BJ (cell line): ENCODE measurements at regions not wholly inside any gene's neighbourhood (a gene's known extent, or its start where the extent isn't known, plus 50 kb on each side); places are given as distances from the start of the nearest gene placed in this dataset.

Experiments
- CTCF ChIA-PET: fragments of 350-600 bp; formaldehyde crosslinking; extraction: SDS; loops from one replicate; lab custom pipeline; 2021; ENCODE audit warnings: antibody characterized with exemption, inconsistent platforms; lab: Yijun Ruan, JAX
- POLR2A ChIA-PET: fragments of 300-600 bp; sonication (Branson Sonifier 250); formaldehyde crosslinking; extraction: SDS; loops from one replicate; lab custom pipeline; 2021; ENCODE audit warnings: antibody characterized with exemption; lab: Charles Lee
- DNase-seq: peaks from one replicate; pipeline ENCODE4 v3.0.0-alpha.2; 2011; ENCODE audit warnings: low read depth
- H3K27me3 ChIP-seq: 2 replicates; pipeline ENCODE4 v1.6.0; 2011; ENCODE audit warnings: low read length; ENCODE audit not compliant: control insufficient read depth, insufficient read depth
- H3K36me3 ChIP-seq: 2 replicates; pipeline ENCODE4 v1.5.1; 2011; ENCODE audit warnings: low read length; ENCODE audit not compliant: control insufficient read depth, insufficient read depth
- H3K4me3 ChIP-seq: 2 replicates; pipeline ENCODE4 v1.5.1; 2011; ENCODE audit warnings: low read depth, mild to moderate bottlenecking, control low read depth, low read length
- TF ChIP-seq, protein P1 (sequence below): IDR thresholded peaks from 2 replicates; pipeline ENCODE4 v1.5.1; 2011; ENCODE audit warnings: low read depth, mild to moderate bottlenecking, control low read depth, inconsistent platforms, low read length, moderate library complexity; ENCODE audit not compliant: insufficient read depth

DNA sequence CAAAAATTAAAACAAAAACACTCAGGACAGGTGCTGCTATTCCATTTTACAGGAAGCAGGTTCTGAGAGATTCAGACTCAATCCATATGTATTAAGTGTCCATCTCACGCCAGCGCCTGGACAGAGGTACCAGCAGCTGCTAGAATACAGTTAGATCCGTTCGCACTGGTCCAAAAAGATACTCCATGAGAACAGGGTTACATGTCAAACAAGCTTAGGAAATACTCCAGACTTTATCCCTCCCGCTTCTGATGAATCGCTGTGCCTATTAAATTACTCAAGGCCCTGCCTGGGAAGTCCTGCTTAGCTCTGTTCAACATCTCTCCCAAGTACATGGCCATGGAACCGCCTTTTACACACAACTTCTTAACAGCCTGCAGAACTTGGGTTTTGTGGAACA, 50.2 kb upstream of the SLC35C1 start:
- H3K4me3 ChIP-seq: no peak overlapping the region
- POLR2A ChIA-PET: no interaction called here
- no peak for DNase-seq
- CTCF ChIA-PET: interaction anchor here (4.1 kb wide), 1 partner anchor 16 kb away, joined by 31 read pairs; no protein-coding TSS in a partner anchor
- peaks cover 5% of the 10 kb centered on the region for H3K27me3 ChIP-seq
- H3K36me3 ChIP-seq: no peaks in the 10 kb centered on the region
- TF ChIP-seq, protein P1, sequence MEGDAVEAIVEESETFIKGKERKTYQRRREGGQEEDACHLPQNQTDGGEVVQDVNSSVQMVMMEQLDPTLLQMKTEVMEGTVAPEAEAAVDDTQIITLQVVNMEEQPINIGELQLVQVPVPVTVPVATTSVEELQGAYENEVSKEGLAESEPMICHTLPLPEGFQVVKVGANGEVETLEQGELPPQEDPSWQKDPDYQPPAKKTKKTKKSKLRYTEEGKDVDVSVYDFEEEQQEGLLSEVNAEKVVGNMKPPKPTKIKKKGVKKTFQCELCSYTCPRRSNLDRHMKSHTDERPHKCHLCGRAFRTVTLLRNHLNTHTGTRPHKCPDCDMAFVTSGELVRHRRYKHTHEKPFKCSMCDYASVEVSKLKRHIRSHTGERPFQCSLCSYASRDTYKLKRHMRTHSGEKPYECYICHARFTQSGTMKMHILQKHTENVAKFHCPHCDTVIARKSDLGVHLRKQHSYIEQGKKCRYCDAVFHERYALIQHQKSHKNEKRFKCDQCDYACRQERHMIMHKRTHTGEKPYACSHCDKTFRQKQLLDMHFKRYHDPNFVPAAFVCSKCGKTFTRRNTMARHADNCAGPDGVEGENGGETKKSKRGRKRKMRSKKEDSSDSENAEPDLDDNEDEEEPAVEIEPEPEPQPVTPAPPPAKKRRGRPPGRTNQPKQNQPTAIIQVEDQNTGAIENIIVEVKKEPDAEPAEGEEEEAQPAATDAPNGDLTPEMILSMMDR: no peak

DNA sequence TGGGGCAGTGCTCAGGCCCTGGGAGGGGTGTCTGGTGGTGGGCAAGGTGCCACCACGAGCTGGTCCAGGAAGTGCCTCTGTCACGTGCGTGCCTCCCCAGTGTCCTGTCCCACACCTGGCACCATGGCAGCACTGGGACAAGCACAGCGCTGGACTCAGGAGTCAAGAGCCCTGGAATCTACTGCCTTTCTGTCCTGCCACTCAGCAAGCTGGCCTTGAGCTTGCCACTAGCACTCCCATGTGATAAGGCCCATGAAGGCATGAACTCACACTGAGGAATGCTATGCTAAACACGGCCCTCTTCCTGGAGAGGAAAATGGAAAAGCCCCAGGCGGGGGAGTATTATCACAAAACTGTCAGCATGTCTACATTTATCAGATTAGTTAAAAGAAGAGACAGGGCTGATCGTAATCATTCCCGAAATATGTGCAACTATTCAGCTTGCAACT, 50.7 kb upstream of the SLC35C1 start:
- ChIA-PET CTCF (interaction anchor here (4.1 kb wide), 1 partner anchor 17 kb away, joined by 31 read pairs; no protein-coding TSS in a partner anchor), POLR2A (no interaction called here)
- no peak for DNase-seq
- H3K27me3 ChIP-seq: peaks cover 5% of the 10 kb centered on the region
- H3K36me3 ChIP-seq: no peaks in the 10 kb centered on the region
- H3K4me3 ChIP-seq: no peak overlapping the region
- TF ChIP-seq, protein P1: no peak

DNA sequence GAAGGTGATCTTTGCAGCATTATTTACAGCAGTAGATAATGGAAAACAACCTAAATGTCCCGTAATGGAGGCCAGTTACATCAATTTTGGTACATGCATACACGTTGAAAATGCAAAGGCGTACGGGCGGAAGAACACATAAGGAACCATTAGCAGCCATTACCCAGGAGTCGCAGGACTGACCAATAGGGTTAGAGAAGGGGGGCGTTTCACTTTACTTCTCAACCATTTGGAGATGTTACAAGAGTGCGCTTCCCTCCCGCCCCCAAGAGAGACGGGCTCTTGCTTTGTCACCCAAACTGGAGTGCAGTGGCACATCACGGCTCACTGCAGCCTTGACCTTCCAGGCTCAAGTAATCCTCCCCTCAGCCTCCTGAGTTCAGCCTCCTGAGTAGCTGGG, 52.8 kb upstream of the SLC35C1 start:
- TF ChIP-seq, protein P1: no peak
- CTCF ChIA-PET: no interaction called here
- peaks cover 5% of the 10 kb centered on the region for H3K27me3 ChIP-seq

DNA sequence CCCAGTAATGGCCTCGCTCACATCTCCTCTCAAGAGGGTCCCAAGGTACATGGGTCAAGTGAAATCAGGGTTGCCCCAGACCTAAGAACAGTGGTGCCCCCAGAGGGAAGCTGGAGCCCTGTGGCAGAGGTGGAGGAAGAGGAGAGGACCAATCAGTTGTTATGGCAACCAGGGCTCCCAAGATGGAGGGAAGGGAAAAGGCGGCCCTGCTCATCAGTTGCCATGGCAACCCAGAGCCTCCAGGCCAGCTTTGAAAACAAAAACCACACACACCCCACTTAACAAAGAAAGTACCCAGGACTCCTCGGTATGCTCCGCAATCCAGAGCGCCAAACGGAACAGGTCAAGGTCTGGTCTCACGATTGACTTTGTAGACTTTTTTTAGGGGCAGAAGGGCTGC, 53.5 kb upstream of the SLC35C1 start:
- ChIA-PET POLR2A (no interaction called here), CTCF (no interaction called here)
- Histone ChIP-seq H3K4me3 (no peak overlapping the region), H3K36me3 (no peaks in the 10 kb centered on the region), H3K27me3 (peaks cover 5% of the 10 kb centered on the region)
- DNase-seq: no peak
- TF ChIP-seq, protein P1: no peak

More for the DNA sequence above, 52.8 kb upstream of the SLC35C1 start:
- Histone ChIP-seq H3K4me3 (no peak overlapping the region), H3K36me3 (no peaks in the 10 kb centered on the region)
- DNase-seq: no peak
- POLR2A ChIA-PET: no interaction called here

DNA sequence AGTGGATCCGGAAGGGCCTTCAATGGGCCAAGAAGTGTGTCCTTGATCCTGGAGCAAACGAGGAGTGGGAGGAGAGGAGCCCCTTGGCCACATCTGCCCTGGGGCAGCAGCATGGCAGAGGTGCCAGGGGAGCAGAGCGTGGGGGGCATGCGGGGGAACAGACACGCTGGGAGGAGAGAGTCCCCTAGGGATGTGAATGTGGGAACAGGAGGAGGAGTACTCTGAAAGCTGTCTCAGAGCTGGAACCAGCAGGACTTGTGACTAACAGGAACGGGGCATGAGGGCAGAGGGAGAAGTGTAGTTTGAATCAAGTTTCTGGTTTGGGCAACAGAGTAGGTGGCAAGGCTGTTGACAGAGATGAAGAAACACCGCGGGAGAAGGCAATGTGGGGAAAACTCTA, 54.5 kb upstream of the SLC35C1 start:
- H3K36me3 ChIP-seq: no peaks in the 10 kb centered on the region
- no peak overlapping the region for H3K4me3 ChIP-seq
- no peak for DNase-seq
- peaks cover 5% of the 10 kb centered on the region for H3K27me3 ChIP-seq
- TF ChIP-seq, protein P1: no peak
- CTCF ChIA-PET: no interaction called here
- POLR2A ChIA-PET: no interaction called here
